Testis (tissue), 2 donors: ENCODE measurements at regions not wholly inside any gene's neighbourhood (a gene's known extent, or its start where the extent isn't known, plus 50 kb on each side); places are given as distances from the start of the nearest gene placed in this dataset.

ENCODE experiments used
- POLR2A ChIP-seq: fragments of 450-650 bp; IDR thresholded peaks from one replicate; pipeline ENCODE4 v1.6.1; 2017; ENCODE audit warnings: antibody characterized with exemption, mild to moderate bottlenecking, moderate library complexity
- TF ChIP-seq, protein P1 (sequence below), 3 experiments: fragments of 450-650 bp in 2 of 3; fragments of 200-600 bp in 1 of 3; sonication (generic) in 1 of 3; IDR thresholded peaks; one replicate each; pipeline ENCODE4 v1.5.1; 2016 to 2019; ENCODE audit warnings: antibody characterized with exemption in 3 of 3, mild to moderate bottlenecking in 2 of 3, moderate library complexity in 1 of 3

DNA sequence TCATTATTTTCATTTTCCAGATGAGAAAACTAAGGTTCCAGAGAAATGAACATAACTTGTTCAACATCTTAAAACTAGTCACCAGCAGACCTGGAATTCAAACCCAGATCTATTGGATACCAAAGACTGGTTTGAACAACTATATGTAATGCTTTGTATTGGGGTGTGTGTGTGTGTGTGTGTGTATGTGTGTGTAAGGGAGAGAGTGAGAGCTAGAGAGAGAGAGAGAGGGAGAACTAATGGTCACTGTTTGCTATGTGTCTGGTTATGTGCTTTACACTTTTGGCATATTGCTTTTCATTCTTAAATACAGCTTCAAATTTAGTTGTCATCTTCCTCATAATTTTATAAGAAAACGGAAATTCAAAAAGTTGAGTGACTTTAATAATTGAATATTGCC, 134.7 kb upstream of the ZNF217 start:
- TF ChIP-seq, protein P1, sequence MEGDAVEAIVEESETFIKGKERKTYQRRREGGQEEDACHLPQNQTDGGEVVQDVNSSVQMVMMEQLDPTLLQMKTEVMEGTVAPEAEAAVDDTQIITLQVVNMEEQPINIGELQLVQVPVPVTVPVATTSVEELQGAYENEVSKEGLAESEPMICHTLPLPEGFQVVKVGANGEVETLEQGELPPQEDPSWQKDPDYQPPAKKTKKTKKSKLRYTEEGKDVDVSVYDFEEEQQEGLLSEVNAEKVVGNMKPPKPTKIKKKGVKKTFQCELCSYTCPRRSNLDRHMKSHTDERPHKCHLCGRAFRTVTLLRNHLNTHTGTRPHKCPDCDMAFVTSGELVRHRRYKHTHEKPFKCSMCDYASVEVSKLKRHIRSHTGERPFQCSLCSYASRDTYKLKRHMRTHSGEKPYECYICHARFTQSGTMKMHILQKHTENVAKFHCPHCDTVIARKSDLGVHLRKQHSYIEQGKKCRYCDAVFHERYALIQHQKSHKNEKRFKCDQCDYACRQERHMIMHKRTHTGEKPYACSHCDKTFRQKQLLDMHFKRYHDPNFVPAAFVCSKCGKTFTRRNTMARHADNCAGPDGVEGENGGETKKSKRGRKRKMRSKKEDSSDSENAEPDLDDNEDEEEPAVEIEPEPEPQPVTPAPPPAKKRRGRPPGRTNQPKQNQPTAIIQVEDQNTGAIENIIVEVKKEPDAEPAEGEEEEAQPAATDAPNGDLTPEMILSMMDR (IDR thresholded peaks at IDR 0.05): no peak
- no peak for TF ChIP-seq POLR2A
